Thyroid gland (tissue), 4 donors: ENCODE measurements at regions not wholly inside any gene's neighbourhood (a gene's known extent, or its start where the extent isn't known, plus 50 kb on each side); places are given as distances from the start of the nearest gene placed in this dataset.

Experiments
- DNase-seq, 2 donors: peaks; one replicate each; pipeline ENCODE4 v3.0.0-alpha.2; 2019
- H3K27ac ChIP-seq, 3 donors: fragments of 200-600 bp; sonication (generic); 1 replicate in 2 of 3; 2 replicates in 1 of 3; pipeline ENCODE4 v1.5.1; 2016 to 2019; ENCODE audit warnings: mild to moderate bottlenecking in 1 of 3, moderate library complexity in 1 of 3
- H3K27me3 ChIP-seq: fragments of 200-600 bp; sonication (generic); one replicate; pipeline ENCODE4 v1.5.1; 2019
- H3K36me3 ChIP-seq, 2 donors: fragments of 200-600 bp; sonication (generic); one replicate each; pipeline ENCODE4 v1.5.1; 2016 to 2019
- H3K4me1 ChIP-seq, 2 donors: fragments of 200-600 bp; sonication (generic); one replicate each; pipeline ENCODE4 v1.5.1; 2017 to 2019
- H3K4me3 ChIP-seq, 3 donors: fragments of 200-600 bp; sonication (generic); replicated peaks in 1 of 3; 1 replicate in 2 of 3; 2 replicates in 1 of 3; pipeline ENCODE4 v1.5.1; 2016; ENCODE audit warnings: mild to moderate bottlenecking in 1 of 3
- H3K9me3 ChIP-seq: fragments of 200-600 bp; sonication (generic); one replicate; pipeline ENCODE4 v1.5.1; 2017
- CTCF ChIP-seq, 6 experiments: fragments of 200-600 bp in 3 of 6; fragments of 450-650 bp in 3 of 6; sonication (generic) in 3 of 6; IDR thresholded peaks; one replicate each; pipeline ENCODE4 v1.5.1; 2016 to 2019; ENCODE audit warnings: antibody characterized with exemption in 6 of 6, mild to moderate bottlenecking in 2 of 6, inconsistent platforms in 1 of 6, moderate library complexity in 1 of 6
- POLR2A ChIP-seq, 2 donors: fragments of 450-650 bp; IDR thresholded peaks; one replicate each; pipeline ENCODE4 v1.6.1; 2017; ENCODE audit warnings: antibody characterized with exemption in 2 of 2, mild to moderate bottlenecking in 2 of 2, moderate library complexity in 1 of 2
- WGBS, 2 donors: methylation state at CpG; one replicate each; pipeline ENCODE4 v1.1.5; 2017; 5-methylcytosine and 5-hydroxymethylcytosine counted together
- intact Hi-C: fragments of 100-400 bp; cut with DNase I; formaldehyde crosslinking; loops from one replicate; pipeline ENCODE4 v1.15.1; 2023

GRCh38 chr11:112842151-112842550, 119.1 kb upstream of the NCAM1 start:
- TF ChIP-seq CTCF (IDR thresholded peaks at IDR 0.05) (no peak), POLR2A (IDR thresholded peaks at IDR 0.05) (no peak)
- no peak overlapping the region for H3K27ac ChIP-seq
- intact Hi-C loops = no loop called here
- no peak for DNase-seq
- H3K4me1 ChIP-seq = peaks cover 0 to 7% of the 10 kb centered on the region in 2 donors
- 91 to 93% methylated on average over 4 of the region's 4 CpGs for WGBS, 2 donors
- H3K27me3 ChIP-seq = no peaks in the 10 kb centered on the region
- H3K36me3 ChIP-seq = no peaks in the 10 kb centered on the region
- no peaks in the 10 kb centered on the region for H3K9me3 ChIP-seq
- no peak overlapping the region for H3K4me3 ChIP-seq

- H3K36me3 ChIP-seq = no peaks in the 10 kb centered on the region
- H3K27ac ChIP-seq = no peak overlapping the region
Measured at GRCh38 chr11:112844517-112844916, 116.7 kb upstream of the NCAM1 start.

GRCh38 chr11:112847568-112847967, 113.7 kb upstream of the NCAM1 start:
- DNase-seq = no peak
- Histone ChIP-seq H3K27me3 (no peaks in the 10 kb centered on the region), H3K36me3 (no peaks in the 10 kb centered on the region), H3K4me3 (no peak overlapping the region), H3K9me3 (no peaks in the 10 kb centered on the region), H3K4me1 (no peaks in the 10 kb centered on the region), H3K27ac (no peak overlapping the region)
- 93 to 95% methylated on average over 4 of the region's 4 CpGs for WGBS, 2 donors
- no peak for TF ChIP-seq POLR2A (IDR thresholded peaks at IDR 0.05)
- TF ChIP-seq CTCF (IDR thresholded peaks at IDR 0.05) = no peak
- intact Hi-C loops = no loop called here

More at GRCh38 chr11:112844517-112844916, 116.7 kb upstream of the NCAM1 start:
- Histone ChIP-seq H3K4me3 (no peak overlapping the region), H3K4me1 (no peaks in the 10 kb centered on the region), H3K9me3 (no peaks in the 10 kb centered on the region), H3K27me3 (no peaks in the 10 kb centered on the region)
- intact Hi-C loops = no loop called here
- no peak for DNase-seq
- no peak for TF ChIP-seq CTCF (IDR thresholded peaks at IDR 0.05)
- no peak for TF ChIP-seq POLR2A (IDR thresholded peaks at IDR 0.05)

- Histone ChIP-seq H3K27me3 (no peaks in the 10 kb centered on the region), H3K36me3 (no peaks in the 10 kb centered on the region), H3K27ac (no peak overlapping the region), H3K4me3 (no peak overlapping the region), H3K4me1 (no peaks in the 10 kb centered on the region), H3K9me3 (no peaks in the 10 kb centered on the region)
- TF ChIP-seq POLR2A (IDR thresholded peaks at IDR 0.05) (no peak), CTCF (IDR thresholded peaks at IDR 0.05) (no peak)
- WGBS, 2 donors = 73 to 82% methylated on average over 5 of the region's 5 CpGs
- DNase-seq = no peak
- intact Hi-C loops = no loop called here
Measured at GRCh38 chr11:112852143-112852866, 108.9 kb upstream of the NCAM1 start.

GRCh38 chr11:112856133-112856532, 105.1 kb upstream of the NCAM1 start:
- Histone ChIP-seq H3K27me3 (no peaks in the 10 kb centered on the region), H3K4me3 (no peak overlapping the region), H3K9me3 (no peaks in the 10 kb centered on the region), H3K4me1 (no peaks in the 10 kb centered on the region), H3K27ac (no peak overlapping the region), H3K36me3 (no peaks in the 10 kb centered on the region)
- no peak for DNase-seq
- intact Hi-C loops = no loop called here
- WGBS, 2 donors = 81 to 85% methylated on average over 4 of the region's 4 CpGs
- TF ChIP-seq CTCF (IDR thresholded peaks at IDR 0.05) (no peak), POLR2A (IDR thresholded peaks at IDR 0.05) (no peak)
